ENCODE measurements at regions not wholly inside any gene's neighbourhood (a gene's known extent, or its start where the extent isn't known, plus 50 kb on each side); places are given as distances from the start of the nearest gene placed in this dataset.
"Not testable (repeated sequence)": the region's sequence is repeated elsewhere in the genome, so short reads cannot be mapped to it uniquely, and the experiment has no call there.

DNA sequence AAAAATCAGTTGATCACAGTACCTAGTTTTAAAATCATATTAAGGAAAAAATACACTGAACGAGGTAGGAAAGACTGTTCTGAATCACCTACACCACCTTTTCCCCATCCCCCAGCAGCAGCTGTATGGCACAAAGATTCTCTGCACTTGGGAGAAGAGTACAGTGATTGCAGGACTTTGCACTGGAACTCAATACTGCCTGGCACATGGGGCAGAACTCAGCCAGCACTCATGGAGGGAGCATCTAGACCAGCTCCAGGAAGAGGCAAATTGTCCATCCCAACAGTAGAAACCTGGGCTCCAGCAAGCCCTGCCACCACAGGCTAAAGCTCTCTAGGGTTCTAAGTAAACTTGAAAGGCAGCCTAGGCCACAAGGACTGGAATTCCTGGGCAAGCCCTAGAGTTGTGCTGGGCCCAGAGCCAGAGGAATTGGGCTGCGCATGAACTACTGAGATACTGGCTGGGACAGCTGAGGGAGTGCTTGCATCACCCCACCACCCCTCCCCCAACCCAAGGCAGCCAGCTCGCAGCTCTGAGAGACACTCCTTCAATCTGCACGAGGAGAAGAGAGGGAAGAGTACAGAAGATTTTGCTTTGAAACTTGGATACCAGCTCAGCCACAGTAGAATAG is 654.4 kb upstream of the CDH6 start:
- no peak overlapping the region for H3K4me3 ChIP-seq (ENCODE audit: low read length)
- H3K36me3 ChIP-seq (ENCODE audit: insufficient read depth, low read length) = no peaks in the 10 kb centered on the region
- H2AFZ ChIP-seq (ENCODE audit: low read depth, low read length) = no peak overlapping the region
- H3K27me3 ChIP-seq (ENCODE audit: insufficient read depth, low read length) = no peaks in the 10 kb centered on the region
- H3K4me1 ChIP-seq (ENCODE audit: insufficient read depth, low read length) = no peaks in the 10 kb centered on the region
- no peaks in the 10 kb centered on the region for H3K9me3 ChIP-seq (ENCODE audit: low read length)

DNA sequence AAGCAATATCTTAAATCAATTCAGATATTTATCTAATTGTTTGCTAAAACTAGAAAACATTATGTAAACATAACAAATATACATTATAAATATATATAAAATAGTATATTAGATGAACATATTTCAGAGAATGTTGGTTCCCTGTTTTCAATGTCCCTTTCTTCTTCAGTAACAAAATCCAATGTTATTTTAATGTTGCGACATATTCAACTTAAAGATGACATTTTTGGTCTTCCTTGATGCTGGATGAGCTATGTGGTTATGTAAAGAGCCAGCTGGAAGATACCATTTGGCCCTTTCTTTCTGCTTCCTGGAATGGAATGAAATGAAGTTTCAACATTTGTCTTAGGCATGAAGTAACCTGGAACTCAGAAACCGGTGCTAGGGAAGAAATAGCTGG is 668.1 kb upstream of the CDH6 start:
- H3K9me3 ChIP-seq (ENCODE audit: low read length) = no peaks in the 10 kb centered on the region
- peaks cover 8% of the 10 kb centered on the region for H3K4me1 ChIP-seq (ENCODE audit: insufficient read depth, low read length)
- H3K4me3 ChIP-seq (ENCODE audit: low read length) = no peak overlapping the region
- H3K36me3 ChIP-seq (ENCODE audit: insufficient read depth, low read length) = no peaks in the 10 kb centered on the region
- H3K27me3 ChIP-seq (ENCODE audit: insufficient read depth, low read length) = no peaks in the 10 kb centered on the region
- no peak overlapping the region for H2AFZ ChIP-seq (ENCODE audit: low read depth, low read length)

DNA sequence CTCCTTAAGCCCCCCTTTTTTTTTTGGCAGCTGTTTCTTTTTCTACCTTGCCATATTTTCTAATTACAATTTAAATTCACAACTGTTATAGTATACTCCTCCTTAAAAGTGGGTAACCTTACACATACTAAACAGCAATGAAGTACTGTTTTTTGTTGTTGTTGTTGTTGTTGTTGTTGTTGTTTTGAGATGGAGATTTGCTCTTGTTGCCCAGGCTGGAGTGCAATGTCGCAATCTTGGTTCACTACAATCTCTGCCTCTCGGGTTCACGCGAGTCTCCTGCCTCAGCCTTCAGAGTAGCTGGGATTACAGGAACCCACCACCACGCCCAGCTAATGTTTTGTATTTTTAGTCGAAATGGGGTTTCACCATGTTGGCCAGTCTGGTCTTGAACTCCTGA is 669.1 kb upstream of the CDH6 start:
- Histone ChIP-seq H3K27me3 (ENCODE audit: insufficient read depth, low read length) (no peaks in the 10 kb centered on the region), H3K4me1 (ENCODE audit: insufficient read depth, low read length) (peaks cover 8% of the 10 kb centered on the region), H3K4me3 (ENCODE audit: low read length) (no peak overlapping the region), H2AFZ (ENCODE audit: low read depth, low read length) (no peak overlapping the region), H3K36me3 (ENCODE audit: insufficient read depth, low read length) (no peaks in the 10 kb centered on the region), H3K9me3 (ENCODE audit: low read length) (no peaks in the 10 kb centered on the region)

DNA sequence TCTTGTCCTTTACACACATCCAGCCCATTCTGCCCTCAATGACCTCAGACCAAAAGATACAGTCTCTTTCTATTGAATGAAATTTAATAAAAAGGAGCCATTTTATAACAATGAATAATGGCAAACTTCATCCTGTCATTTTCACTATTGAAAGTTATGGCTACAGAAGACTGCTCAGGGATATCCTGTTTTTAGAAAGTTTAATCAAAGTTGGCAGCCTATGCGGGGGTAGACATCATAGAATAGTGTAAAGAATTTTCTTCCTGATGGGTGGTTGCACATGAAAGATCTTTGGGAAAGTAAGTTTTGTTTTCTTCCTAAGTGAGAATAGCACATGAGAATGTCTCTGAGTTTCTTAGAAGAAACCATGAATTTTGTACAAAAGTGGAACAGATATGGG is 670.4 kb upstream of the CDH6 start:
- no peak overlapping the region for H2AFZ ChIP-seq (ENCODE audit: low read depth, low read length)
- H3K9me3 ChIP-seq (ENCODE audit: low read length) = no peaks in the 10 kb centered on the region
- H3K36me3 ChIP-seq (ENCODE audit: insufficient read depth, low read length) = no peaks in the 10 kb centered on the region
- H3K4me3 ChIP-seq (ENCODE audit: low read length) = no peak overlapping the region
- H3K27me3 ChIP-seq (ENCODE audit: insufficient read depth, low read length) = no peaks in the 10 kb centered on the region
- peaks cover 8% of the 10 kb centered on the region for H3K4me1 ChIP-seq (ENCODE audit: insufficient read depth, low read length)

DNA sequence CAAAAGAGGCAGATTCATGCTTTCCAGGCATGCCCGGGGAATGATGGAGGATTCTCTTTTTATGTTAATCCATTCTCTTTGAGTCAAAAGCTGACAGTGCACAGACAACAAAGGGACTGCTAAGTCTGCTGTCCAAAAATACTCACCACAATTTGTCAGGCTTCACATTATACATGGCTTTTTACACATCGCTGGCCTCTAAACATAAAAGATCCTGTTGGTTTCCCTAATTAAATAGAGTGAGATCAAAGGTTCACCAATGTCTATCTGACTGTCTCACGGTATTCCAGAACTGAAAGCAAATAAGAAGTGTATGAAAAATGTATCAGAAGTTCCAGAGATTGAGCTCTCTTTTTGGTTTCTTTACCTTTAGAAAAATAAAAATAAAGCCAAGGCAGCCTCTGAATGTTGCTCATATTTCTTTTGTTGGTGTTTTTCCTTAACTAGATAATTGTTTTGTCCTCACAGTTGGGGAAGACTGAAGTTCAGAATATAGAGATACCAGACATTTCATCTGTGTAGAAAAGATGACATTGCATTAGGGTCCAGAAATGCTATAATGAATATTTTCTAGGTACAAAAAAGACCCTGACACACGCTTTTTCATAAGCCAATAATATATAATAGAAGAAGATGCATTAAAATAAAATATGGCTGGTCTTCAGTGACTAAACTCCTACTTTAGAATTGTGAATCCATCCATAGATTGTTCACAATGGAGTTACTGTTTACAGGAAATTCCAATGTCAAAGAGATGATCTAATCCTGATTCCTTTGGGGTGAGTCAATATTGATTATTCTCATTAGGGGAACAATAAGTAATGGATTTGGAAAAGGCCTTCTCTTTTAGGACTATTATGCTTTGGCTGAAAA is 688.2 kb upstream of the CDH6 start:
- Histone ChIP-seq H3K4me3 (ENCODE audit: low read length) (no peak overlapping the region), H3K27me3 (ENCODE audit: insufficient read depth, low read length) (no peaks in the 10 kb centered on the region), H2AFZ (ENCODE audit: low read depth, low read length) (no peak overlapping the region), H3K36me3 (ENCODE audit: insufficient read depth, low read length) (no peaks in the 10 kb centered on the region), H3K4me1 (ENCODE audit: insufficient read depth, low read length) (peaks cover 30% of the 10 kb centered on the region), H3K9me3 (ENCODE audit: low read length) (no peaks in the 10 kb centered on the region)

DNA sequence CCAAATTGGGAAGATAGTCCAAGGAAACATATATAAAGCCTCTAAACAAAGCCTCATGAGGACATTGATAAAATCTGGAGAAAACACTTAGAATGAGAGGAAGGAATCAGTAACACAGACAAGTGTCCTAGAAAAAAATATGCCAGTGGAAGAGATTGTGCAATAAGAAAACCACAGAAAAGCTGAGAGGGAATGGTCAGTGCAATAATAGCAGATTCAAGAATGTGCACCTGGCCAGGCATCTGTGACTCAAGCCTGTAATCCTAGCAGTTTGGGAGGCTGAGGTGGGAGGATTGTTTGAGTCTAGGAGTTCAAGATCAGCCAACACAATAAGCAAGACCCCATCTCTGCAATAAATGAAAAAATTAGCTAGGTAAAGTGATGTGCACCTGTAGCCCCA is 691.2 kb upstream of the CDH6 start:
- Histone ChIP-seq H3K4me3 (ENCODE audit: low read length) (no peak overlapping the region), H3K9me3 (ENCODE audit: low read length) (no peaks in the 10 kb centered on the region), H3K36me3 (ENCODE audit: insufficient read depth, low read length) (no peaks in the 10 kb centered on the region), H3K27me3 (ENCODE audit: insufficient read depth, low read length) (no peaks in the 10 kb centered on the region), H2AFZ (ENCODE audit: low read depth, low read length) (no peak overlapping the region), H3K4me1 (ENCODE audit: insufficient read depth, low read length) (peaks cover 30% of the 10 kb centered on the region)

DNA sequence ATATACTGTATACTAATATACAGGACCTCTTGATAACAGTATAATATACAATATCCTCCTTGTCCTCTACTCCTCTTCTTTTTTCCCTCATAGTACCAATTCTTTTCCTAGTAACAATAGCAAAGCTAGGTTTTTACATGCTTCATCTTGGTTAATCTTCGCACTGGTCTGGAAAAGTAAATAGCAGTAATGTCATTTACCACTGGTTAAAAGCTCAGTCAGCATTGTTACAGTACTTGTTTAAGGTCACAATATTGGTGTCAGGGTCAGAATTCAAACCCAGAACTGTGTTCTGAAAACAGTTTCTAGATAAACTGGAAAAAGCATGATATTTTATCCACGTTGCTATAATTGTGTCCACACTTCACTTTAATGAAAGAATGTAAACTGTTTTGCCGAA is 692.4 kb upstream of the CDH6 start:
- H3K4me3 ChIP-seq (ENCODE audit: low read length) = no peak overlapping the region
- no peaks in the 10 kb centered on the region for H3K9me3 ChIP-seq (ENCODE audit: low read length)
- H3K27me3 ChIP-seq (ENCODE audit: insufficient read depth, low read length) = no peaks in the 10 kb centered on the region
- H3K4me1 ChIP-seq (ENCODE audit: insufficient read depth, low read length) = peaks cover 27% of the 10 kb centered on the region
- H2AFZ ChIP-seq (ENCODE audit: low read depth, low read length) = no peak overlapping the region
- no peaks in the 10 kb centered on the region for H3K36me3 ChIP-seq (ENCODE audit: insufficient read depth, low read length)

DNA sequence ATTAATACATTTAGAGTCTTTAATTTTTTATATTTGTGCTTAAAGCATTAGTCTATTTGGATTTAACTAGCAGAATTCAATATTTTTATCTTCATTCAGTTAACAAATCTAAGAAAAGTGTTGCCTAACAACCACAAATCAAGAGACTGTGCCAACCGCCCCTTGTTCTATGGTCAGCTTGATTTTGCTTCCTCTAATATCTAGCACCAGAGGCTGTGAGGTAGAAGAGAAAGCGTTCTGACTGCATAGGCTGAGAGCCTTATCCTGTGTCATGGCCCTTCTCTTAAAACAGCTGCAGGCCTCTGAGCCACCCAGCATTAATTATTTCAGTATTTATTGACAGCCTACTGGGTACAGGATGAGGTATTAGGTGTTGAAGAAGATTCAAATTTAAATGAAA is 693.0 kb upstream of the CDH6 start:
- H2AFZ ChIP-seq (ENCODE audit: low read depth, low read length) = no peak overlapping the region
- H3K4me1 ChIP-seq (ENCODE audit: insufficient read depth, low read length) = peaks cover 22% of the 10 kb centered on the region
- H3K27me3 ChIP-seq (ENCODE audit: insufficient read depth, low read length) = no peaks in the 10 kb centered on the region
- no peak overlapping the region for H3K4me3 ChIP-seq (ENCODE audit: low read length)
- no peaks in the 10 kb centered on the region for H3K36me3 ChIP-seq (ENCODE audit: insufficient read depth, low read length)
- no peaks in the 10 kb centered on the region for H3K9me3 ChIP-seq (ENCODE audit: low read length)

DNA sequence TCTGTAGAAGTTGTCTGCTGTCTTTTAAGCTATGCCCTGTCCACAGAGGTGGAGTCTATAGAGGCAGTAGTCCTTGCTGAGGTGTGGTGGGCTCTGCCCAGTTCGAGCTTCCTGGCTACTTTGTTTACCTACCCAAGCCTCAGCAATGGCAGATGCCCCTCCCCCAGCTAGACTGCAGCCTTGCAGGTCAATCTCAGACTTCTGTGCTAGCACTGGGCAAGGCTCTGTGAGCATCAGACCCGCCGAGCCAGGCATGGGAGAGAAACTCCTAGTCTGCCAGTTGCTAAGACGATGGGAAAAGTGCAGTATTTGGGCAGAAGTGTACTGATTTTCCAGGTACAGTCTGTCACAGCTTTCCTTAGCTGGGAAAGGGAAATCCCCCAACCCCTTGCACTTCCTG is 694.1 kb upstream of the CDH6 start:
- H3K4me3 ChIP-seq (ENCODE audit: low read length) = no peak overlapping the region
- H3K4me1 ChIP-seq (ENCODE audit: insufficient read depth, low read length) = peaks cover 12% of the 10 kb centered on the region
- no peak overlapping the region for H2AFZ ChIP-seq (ENCODE audit: low read depth, low read length)
- no peaks in the 10 kb centered on the region for H3K36me3 ChIP-seq (ENCODE audit: insufficient read depth, low read length)
- H3K9me3 ChIP-seq (ENCODE audit: low read length) = no peaks in the 10 kb centered on the region
- no peaks in the 10 kb centered on the region for H3K27me3 ChIP-seq (ENCODE audit: insufficient read depth, low read length)

DNA sequence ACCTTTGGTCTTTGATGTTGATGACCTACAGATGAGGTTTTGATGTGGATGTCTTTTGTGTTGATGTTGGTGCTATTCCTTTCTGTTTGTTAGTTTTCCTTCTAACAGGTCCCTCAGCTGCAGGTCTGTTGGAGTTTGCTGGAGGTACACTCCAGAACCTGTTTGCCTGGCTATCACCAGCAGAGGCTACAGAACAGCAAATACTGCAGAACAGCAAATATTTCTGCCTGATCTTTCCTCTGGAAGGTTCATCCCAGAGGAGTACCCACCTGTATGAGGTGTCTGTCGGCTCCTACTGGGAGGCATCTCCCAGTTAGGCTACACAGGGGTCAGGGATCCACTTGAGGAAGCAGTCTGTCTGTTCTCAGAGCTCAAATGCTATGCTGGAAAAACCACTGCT is 694.5 kb upstream of the CDH6 start:
- Histone ChIP-seq H2AFZ (ENCODE audit: low read depth, low read length) (no peak overlapping the region), H3K4me1 (ENCODE audit: insufficient read depth, low read length) (peaks cover 8% of the 10 kb centered on the region), H3K9me3 (ENCODE audit: low read length) (no peaks in the 10 kb centered on the region), H3K4me3 (ENCODE audit: low read length) (no peak overlapping the region), H3K36me3 (ENCODE audit: insufficient read depth, low read length) (no peaks in the 10 kb centered on the region), H3K27me3 (ENCODE audit: insufficient read depth, low read length) (no peaks in the 10 kb centered on the region)

DNA sequence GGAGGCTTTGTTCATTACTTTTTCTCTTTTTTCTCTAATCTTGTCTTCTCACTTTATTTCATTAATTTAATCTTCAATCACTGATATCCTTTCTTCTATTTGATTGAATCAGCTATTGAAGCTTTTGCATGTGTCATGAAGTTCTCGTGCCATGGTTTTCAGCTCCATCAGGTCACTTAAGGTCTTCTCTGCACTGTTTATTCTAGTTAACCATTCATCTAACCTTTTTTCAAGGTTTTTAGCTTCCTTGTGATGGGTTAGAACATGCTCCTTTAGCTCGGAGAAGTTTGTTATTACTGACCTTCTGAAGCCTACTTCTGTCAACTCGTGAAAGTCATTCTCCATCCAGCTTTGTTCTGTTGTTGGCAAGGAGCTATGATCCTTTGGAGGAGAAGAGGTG is 695.0 kb upstream of the CDH6 start:
- not testable (repeated sequence) for H3K27me3 ChIP-seq (ENCODE audit: insufficient read depth, low read length); H3K4me1 ChIP-seq (ENCODE audit: insufficient read depth, low read length); H3K36me3 ChIP-seq (ENCODE audit: insufficient read depth, low read length); H2AFZ ChIP-seq (ENCODE audit: low read depth, low read length); H3K9me3 ChIP-seq (ENCODE audit: low read length); H3K4me3 ChIP-seq (ENCODE audit: low read length)

DNA sequence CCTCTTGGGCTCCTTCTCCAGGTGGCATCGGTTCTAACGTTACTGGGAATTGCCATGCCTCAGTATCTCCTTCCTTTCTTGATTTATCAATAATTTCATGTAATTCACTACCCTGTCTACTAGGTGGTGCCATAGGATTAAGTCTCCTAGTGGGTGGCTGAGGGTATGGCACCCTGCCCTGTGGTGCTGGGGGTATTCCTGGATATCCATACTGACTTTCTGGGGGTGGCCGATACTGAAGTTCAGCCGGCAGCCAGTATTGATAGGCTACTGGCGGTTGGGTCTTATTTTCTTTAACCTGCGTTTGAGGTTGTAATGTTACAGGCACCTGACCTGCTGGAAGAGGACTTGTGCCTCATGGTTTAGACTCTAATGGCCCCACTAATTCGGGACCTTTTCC is 699.4 kb upstream of the CDH6 start:
- not testable (repeated sequence) for H3K9me3 ChIP-seq (ENCODE audit: low read length); H3K27me3 ChIP-seq (ENCODE audit: insufficient read depth, low read length); H3K4me3 ChIP-seq (ENCODE audit: low read length); H3K4me1 ChIP-seq (ENCODE audit: insufficient read depth, low read length); H2AFZ ChIP-seq (ENCODE audit: low read depth, low read length); H3K36me3 ChIP-seq (ENCODE audit: insufficient read depth, low read length)

DNA sequence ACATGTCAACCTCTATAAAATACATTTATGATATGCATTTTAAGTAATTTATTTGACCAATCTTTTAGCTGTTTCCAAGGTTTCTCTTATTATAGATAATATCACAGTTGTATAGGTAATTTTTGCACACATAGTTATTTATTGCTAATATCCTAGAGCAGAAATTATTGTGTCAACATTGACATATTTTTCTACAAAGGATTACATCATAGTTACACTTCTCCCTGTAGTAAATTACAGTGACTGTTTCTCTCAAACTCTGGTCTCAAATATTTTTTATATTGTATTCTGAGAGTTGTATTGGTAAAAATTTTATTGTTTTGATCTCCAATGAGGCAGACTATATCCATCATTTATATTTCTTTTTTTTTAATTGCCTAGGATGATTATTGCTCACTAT is 714.4 kb upstream of the CDH6 start:
- no peak overlapping the region for H2AFZ ChIP-seq (ENCODE audit: low read depth, low read length)

DNA sequence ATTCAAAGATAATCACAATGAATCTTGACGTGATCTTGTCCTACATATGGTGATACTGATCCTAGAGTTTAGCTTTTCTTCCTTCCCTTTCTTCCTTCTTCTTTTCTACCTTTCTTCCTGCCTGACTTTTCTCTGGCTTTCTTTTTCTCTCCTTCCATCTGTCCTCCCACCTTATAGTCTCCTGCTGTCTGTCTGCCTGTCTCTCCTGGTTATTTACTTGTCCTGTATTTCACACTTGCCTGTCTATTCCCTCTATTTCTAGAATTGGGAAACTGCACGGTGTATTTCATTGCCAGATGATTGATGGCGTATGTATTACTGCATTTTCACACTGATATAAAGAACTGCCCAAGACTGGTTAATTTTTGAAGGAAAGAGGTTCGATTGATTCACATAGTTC is 718.1 kb upstream of the CDH6 start:
- no peak overlapping the region for H2AFZ ChIP-seq (ENCODE audit: low read depth, low read length)
- H3K9me3 ChIP-seq (ENCODE audit: low read length) = peaks cover 4% of the 10 kb centered on the region
- H3K36me3 ChIP-seq (ENCODE audit: insufficient read depth, low read length) = no peaks in the 10 kb centered on the region
- no peaks in the 10 kb centered on the region for H3K4me1 ChIP-seq (ENCODE audit: insufficient read depth, low read length)
- no peak overlapping the region for H3K4me3 ChIP-seq (ENCODE audit: low read length)
- no peaks in the 10 kb centered on the region for H3K27me3 ChIP-seq (ENCODE audit: insufficient read depth, low read length)

More for the DNA sequence above, 714.4 kb upstream of the CDH6 start:
- H3K36me3 ChIP-seq (ENCODE audit: insufficient read depth, low read length) = no peaks in the 10 kb centered on the region
- H3K4me3 ChIP-seq (ENCODE audit: low read length) = no peak overlapping the region
- peaks cover 4% of the 10 kb centered on the region for H3K9me3 ChIP-seq (ENCODE audit: low read length)
- H3K27me3 ChIP-seq (ENCODE audit: insufficient read depth, low read length) = no peaks in the 10 kb centered on the region
- H3K4me1 ChIP-seq (ENCODE audit: insufficient read depth, low read length) = no peaks in the 10 kb centered on the region

All from neuron (in vitro differentiated cells).